ENCODE measurements at regions not wholly inside any gene's neighbourhood (a gene's known extent, or its start where the extent isn't known, plus 50 kb on each side); places are given as distances from the start of the nearest gene placed in this dataset.

DNA sequence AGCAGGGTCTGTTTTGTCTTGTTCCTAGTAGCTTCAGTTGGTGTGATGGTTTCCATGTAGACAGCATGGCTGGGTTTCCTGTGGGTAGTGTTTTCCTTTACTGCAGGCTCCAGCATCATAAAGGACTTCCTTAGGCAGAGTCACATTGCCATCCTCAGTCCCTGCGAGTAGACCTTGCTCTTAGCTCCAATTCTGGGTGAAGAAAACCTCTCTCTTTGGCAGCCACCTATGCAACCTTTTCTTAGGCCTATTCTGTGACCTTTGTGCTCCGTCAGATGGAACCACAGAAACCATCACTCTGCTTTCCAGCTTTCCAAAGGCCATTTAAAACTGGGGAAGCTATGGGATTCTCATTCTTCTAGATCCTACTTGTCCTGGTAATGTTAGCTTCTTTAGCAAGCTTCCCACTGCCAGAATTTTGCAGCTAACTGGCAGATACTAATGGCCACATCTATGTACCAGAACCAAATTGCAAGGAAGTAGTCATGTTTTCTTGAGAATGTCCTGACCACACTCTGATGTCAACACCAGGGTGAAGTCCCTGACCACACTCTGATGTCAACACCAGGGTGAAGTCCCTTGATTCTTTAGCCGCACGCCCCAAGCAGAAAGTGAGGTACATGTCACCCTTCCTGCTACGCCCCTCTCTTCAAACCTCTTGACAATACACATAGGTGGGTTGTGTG, 646.6 kb upstream of the HS3ST5 start:
- Histone ChIP-seq H3K27me3 (ENCODE audit: insufficient read depth, low read length) (no peaks in the 10 kb centered on the region), H3K9ac (ENCODE audit: low read length) (no peak overlapping the region), H3K9me3 (ENCODE audit: low read length) (no peaks in the 10 kb centered on the region), H3K4me2 (ENCODE audit: low read length) (no peak overlapping the region), H2AFZ (ENCODE audit: low read length) (no peak overlapping the region), H3F3A (ENCODE audit: insufficient read depth, low read length) (no peaks in the 10 kb centered on the region), H3K9me2 (ENCODE audit: low read depth, low read length) (no peaks in the 10 kb centered on the region), H3K79me2 (ENCODE audit: insufficient read depth, low read length) (no peaks in the 10 kb centered on the region), H3K4me3 (ENCODE audit: low read depth, low read length, poor library complexity, severe bottlenecking) (no peak overlapping the region), H3K27ac (ENCODE audit: low read depth, low read length, poor library complexity, severe bottlenecking) (no peak overlapping the region), H4K20me1 (ENCODE audit: insufficient read depth, low read length) (no peaks in the 10 kb centered on the region), H3K4me1 (ENCODE audit: insufficient read depth, low read length, severe bottlenecking) (no peaks in the 10 kb centered on the region), H3K36me3 (ENCODE audit: insufficient read depth, low read length) (no peaks in the 10 kb centered on the region)
- TF ChIP-seq, protein P1, sequence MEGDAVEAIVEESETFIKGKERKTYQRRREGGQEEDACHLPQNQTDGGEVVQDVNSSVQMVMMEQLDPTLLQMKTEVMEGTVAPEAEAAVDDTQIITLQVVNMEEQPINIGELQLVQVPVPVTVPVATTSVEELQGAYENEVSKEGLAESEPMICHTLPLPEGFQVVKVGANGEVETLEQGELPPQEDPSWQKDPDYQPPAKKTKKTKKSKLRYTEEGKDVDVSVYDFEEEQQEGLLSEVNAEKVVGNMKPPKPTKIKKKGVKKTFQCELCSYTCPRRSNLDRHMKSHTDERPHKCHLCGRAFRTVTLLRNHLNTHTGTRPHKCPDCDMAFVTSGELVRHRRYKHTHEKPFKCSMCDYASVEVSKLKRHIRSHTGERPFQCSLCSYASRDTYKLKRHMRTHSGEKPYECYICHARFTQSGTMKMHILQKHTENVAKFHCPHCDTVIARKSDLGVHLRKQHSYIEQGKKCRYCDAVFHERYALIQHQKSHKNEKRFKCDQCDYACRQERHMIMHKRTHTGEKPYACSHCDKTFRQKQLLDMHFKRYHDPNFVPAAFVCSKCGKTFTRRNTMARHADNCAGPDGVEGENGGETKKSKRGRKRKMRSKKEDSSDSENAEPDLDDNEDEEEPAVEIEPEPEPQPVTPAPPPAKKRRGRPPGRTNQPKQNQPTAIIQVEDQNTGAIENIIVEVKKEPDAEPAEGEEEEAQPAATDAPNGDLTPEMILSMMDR (IDR thresholded peaks at IDR 0.05; ENCODE audit: low read length) = no peak
- TF ChIP-seq EZH2 (IDR thresholded peaks at IDR 0.05; ENCODE audit: borderline replicate concordance, low read length) = no peak

DNA sequence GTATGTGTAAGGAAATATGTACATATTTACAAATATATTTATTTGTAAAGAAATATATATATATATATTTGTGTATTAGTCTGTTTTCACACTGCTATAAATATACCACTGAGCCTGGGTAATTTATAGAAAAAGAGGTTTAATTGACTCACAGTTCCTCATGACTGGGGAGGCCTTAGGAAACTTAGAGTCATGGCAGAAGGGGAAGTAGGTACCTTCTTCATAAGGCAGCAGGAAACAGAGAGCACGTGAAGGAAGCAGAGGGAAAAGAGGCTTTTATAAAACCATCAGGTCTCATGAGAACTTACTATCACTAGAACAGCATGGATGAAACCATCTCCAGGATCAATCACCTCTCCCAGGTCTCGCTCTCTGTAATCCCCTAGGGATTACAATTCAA, 644.5 kb upstream of the HS3ST5 start:
- Histone ChIP-seq H3K9ac (ENCODE audit: low read length) (no peak overlapping the region), H3K27ac (ENCODE audit: low read depth, low read length, poor library complexity, severe bottlenecking) (no peak overlapping the region), H3K9me3 (ENCODE audit: low read length) (no peaks in the 10 kb centered on the region), H3K27me3 (ENCODE audit: insufficient read depth, low read length) (no peaks in the 10 kb centered on the region), H3K4me3 (ENCODE audit: low read depth, low read length, poor library complexity, severe bottlenecking) (no peak overlapping the region), H3K36me3 (ENCODE audit: insufficient read depth, low read length) (no peaks in the 10 kb centered on the region), H3K79me2 (ENCODE audit: insufficient read depth, low read length) (no peaks in the 10 kb centered on the region), H3K9me2 (ENCODE audit: low read depth, low read length) (no peaks in the 10 kb centered on the region), H4K20me1 (ENCODE audit: insufficient read depth, low read length) (no peaks in the 10 kb centered on the region), H3F3A (ENCODE audit: insufficient read depth, low read length) (no peaks in the 10 kb centered on the region), H2AFZ (ENCODE audit: low read length) (no peak overlapping the region), H3K4me2 (ENCODE audit: low read length) (no peak overlapping the region), H3K4me1 (ENCODE audit: insufficient read depth, low read length, severe bottlenecking) (no peaks in the 10 kb centered on the region)
- TF ChIP-seq EZH2 (IDR thresholded peaks at IDR 0.05; ENCODE audit: borderline replicate concordance, low read length) = no peak
- TF ChIP-seq, protein P1 (IDR thresholded peaks at IDR 0.05; ENCODE audit: low read length) = no peak

DNA sequence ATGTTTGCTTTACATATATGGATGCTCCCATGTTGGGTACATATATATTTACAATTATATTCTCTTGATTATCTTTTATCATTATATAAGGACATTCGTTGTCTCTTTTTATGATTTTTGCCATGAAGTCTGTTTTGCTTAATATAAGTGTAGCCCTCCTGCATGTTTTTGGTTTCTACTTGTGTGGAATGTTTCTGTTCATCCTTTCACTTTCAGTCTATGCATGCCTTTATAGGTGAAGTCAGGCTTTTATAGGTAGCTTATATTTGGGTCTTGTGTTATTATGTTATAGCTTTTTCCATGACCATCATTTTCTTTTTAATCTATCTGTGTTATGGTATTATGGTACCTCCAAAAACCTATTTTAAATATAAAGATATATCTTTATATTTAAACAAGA, 612.5 kb upstream of the HS3ST5 start:
- H3K27me3 ChIP-seq (ENCODE audit: insufficient read depth, low read length) = no peaks in the 10 kb centered on the region
- no peaks in the 10 kb centered on the region for H4K20me1 ChIP-seq (ENCODE audit: insufficient read depth, low read length)
- H3K27ac ChIP-seq (ENCODE audit: low read depth, low read length, poor library complexity, severe bottlenecking) = no peak overlapping the region
- H2AFZ ChIP-seq (ENCODE audit: low read length) = no peak overlapping the region
- H3K4me2 ChIP-seq (ENCODE audit: low read length) = no peak overlapping the region
- H3K9me3 ChIP-seq (ENCODE audit: low read length) = no peaks in the 10 kb centered on the region
- H3F3A ChIP-seq (ENCODE audit: insufficient read depth, low read length) = no peaks in the 10 kb centered on the region
- H3K9ac ChIP-seq (ENCODE audit: low read length) = no peak overlapping the region
- no peaks in the 10 kb centered on the region for H3K4me1 ChIP-seq (ENCODE audit: insufficient read depth, low read length, severe bottlenecking)
- H3K9me2 ChIP-seq (ENCODE audit: low read depth, low read length) = no peaks in the 10 kb centered on the region
- H3K79me2 ChIP-seq (ENCODE audit: insufficient read depth, low read length) = no peaks in the 10 kb centered on the region
- H3K4me3 ChIP-seq (ENCODE audit: low read depth, low read length, poor library complexity, severe bottlenecking) = no peak overlapping the region
- TF ChIP-seq, protein P1 (IDR thresholded peaks at IDR 0.05; ENCODE audit: low read length) = no peak
- TF ChIP-seq EZH2 (IDR thresholded peaks at IDR 0.05; ENCODE audit: borderline replicate concordance, low read length) = no peak
- no peaks in the 10 kb centered on the region for H3K36me3 ChIP-seq (ENCODE audit: insufficient read depth, low read length)

Data from OCI-LY1 (cell line).